ENCODE measurements at regions not wholly inside any gene's neighbourhood (a gene's known extent, or its start where the extent isn't known, plus 50 kb on each side); places are given as distances from the start of the nearest gene placed in this dataset.

- TF ChIP-seq EZH2 (IDR thresholded peaks at IDR 0.05; ENCODE audit: insufficient read depth, poor library complexity, severe bottlenecking): no peak
- no peak for TF ChIP-seq EZH2phosphoT487 (IDR thresholded peaks at IDR 0.05; ENCODE audit: insufficient read depth, low read depth)
These were observed 295.1 kb downstream of the SHOX2 start for GRCh38 chr3:157810924-157811718.
